Fibroblast of skin of left quadriceps (primary cell): ENCODE measurements at regions not wholly inside any gene's neighbourhood (a gene's known extent, or its start where the extent isn't known, plus 50 kb on each side); places are given as distances from the start of the nearest gene placed in this dataset.

Experiments
- DNase-seq, 2 experiments: peaks; one replicate each; pipeline ENCODE4 v3.0.0-alpha.2; 2013; ENCODE audit warnings: low read depth in 2 of 2

- no peak for DNase-seq
Observed at GRCh38 chr22:34150023-34150422, 229.7 kb upstream of the LARGE1 start.

- DNase-seq, result no peak
Observed at GRCh38 chr22:34159491-34159890, 239.2 kb upstream of the LARGE1 start.

GRCh38 chr22:34160141-34160783, 240.0 kb upstream of the LARGE1 start:
- no peak for DNase-seq

DNA sequence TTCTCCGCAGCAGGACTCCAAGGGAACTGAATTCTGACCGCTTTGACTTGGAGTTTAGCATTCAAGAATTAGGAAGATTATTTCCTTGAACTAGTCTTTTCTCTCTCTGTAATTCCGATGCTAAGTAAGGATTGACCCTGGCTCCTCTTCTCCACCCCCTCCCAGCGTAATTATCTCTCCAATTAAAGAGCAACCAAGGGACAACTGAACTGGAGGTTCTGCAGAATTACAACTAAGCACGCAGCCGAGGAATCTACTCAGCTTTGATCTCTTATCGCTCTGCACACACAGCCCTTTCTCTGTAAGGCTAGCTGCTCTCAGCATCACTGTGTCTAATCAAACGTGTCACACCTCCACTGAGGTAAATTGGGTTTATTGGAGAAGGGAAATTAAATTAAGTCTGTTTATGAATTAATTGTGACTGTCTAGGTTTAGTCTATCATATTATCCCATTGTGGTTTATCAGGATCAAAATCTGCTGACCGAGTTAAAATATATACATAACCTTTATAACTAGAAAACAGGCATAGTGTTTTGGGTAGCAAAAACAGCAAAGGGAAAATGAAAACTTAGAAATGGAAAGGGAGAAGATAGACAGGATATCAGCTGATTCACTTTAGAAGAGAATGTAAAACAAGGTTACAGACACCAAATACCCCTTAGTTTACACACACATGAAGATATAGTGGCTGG, 241.3 kb upstream of the LARGE1 start:
- DNase-seq, result no peak

DNA sequence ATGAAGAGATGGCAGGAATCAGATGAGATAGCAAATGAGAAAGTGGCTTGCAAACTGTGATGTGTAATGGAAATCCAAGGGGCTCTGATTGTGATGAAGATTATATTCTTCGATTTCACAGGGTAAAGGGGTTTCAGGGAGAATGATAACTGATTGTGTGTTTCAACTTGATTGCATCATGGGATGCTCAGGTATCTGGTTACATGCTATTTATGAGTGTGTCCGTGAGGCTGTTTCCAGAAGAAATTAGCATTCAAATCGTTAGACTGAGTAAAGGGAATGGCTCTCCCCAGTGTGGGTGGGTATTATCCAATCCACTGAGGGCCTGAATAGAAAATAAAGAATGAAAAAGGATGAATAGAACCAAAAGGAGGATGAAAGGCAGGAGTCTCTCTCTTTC, 278.7 kb upstream of the LARGE1 start:
- no peak for DNase-seq

- DNase-seq, result no peak
Observed at GRCh38 chr22:34210301-34210700, 290.0 kb upstream of the LARGE1 start.

DNA sequence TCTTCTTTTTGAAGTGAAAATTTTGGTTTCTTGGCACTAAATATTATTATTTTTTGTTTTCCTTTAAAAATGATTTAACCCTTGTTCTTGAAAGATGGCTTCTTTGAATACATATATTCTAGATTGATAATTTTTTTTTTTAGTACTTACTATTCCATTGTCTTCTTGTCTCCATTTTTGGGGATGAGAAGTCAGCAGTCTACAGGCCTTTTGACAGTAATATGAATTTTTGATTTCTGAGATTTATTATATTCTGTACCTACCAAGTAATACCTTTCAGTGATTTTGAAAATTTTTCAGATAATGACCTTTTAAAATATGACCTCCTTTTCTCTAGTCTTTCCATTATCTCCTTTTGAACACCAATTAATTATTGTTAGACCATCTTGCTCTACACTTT, 294.1 kb upstream of the LARGE1 start:
- DNase-seq, result no peak

DNA sequence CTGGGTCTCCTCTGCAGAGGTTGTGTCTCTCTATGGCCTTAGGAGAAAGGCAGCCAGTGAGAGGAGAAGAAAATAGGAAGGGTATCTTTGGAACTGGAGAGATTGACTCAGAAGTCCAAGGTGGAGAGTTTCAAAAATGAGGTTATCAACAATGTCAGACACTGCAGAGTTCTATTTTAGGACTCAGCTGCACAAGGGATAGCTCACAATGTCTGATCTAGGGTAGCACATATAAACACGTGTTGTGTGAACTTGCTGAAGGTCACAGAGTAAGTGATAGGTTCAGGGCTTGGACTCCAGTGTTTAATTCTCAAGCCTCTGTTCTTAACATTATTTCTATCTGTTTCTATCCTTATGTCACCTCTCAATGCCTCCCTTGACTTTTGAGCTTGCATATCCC, 305.0 kb upstream of the LARGE1 start:
- DNase-seq, result no peak

DNA sequence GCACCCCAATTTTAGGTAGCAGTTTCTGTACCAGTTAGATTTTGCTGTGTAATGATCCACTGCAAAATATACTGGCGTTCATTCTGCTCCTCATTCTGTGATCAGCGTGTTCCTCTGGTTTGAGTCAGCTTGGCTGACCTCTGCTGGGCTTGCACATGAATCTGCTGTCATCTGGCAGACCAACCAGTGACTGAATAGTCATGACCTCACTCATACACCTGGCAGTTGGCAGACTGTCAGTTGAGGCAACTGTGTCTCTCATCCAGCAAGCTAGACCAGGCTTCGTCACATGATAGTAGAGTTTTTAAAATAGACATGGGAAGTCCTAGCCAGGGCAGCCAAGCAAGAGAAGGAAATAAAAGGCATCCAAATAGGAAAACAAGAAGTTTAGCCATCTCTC, 316.3 kb upstream of the LARGE1 start:
- no peak for DNase-seq

DNA sequence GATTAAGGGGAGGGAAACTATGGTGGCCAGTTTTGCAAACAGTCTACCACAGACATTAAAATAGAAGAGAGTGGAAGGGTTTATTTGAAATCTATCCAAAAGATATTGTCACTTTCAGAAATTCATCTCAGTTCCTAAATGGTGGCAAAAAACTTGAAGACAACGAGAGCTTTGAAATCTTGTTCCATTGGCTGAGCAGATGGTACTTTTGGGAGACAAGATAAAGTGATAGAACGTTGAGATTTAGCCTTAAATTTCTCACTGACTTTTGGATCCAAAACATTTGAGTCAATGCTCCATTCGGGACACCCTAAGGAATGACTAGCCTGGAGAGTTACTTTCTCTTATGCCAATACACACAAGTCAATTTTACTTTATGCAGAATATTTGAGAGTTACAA, 319.1 kb upstream of the LARGE1 start:
- DNase-seq, result no peak

GRCh38 chr22:34243023-34243422, 322.7 kb upstream of the LARGE1 start:
- DNase-seq, result no peak

DNA sequence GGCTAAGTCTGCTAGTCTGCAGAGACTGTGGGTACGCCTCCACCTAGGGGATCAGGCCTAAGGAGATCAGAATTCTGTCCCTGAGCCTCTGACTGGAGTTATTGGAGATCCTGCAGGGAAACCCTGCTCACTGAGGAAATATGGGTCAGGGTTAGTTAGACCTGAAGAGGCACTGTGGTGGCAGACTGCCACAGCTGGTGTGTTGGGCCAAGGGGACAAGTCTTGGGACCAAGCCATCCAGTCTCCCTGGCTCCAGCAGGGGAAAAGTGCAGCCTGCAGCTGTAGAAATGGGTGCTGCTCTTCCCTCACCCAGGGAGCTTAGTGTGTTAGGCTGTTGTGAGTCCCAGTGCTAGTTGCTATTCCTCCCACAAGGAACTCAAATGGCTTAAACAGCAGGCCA, 334.8 kb upstream of the LARGE1 start:
- no peak for DNase-seq

DNA sequence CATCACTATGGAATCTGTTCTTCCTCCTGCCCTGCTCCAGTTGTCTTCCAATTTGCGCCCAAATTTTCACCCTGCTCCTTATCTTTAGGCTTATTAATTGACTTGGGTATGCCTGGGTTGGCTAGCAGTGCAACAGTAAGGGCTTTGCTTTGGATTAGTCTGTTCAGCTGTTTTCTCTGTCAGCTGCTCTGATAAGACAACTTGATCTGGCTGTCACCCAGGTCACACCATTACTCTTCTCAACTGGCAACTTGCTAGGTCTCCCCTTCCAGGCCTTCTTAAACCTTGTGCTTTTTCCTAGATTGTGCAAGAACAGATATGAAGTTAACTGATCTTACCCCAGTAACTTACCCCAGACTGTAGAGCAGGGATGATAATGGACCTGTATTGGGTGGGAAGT, 357.8 kb upstream of the LARGE1 start:
- DNase-seq, result no peak

- no peak for DNase-seq
Observed at GRCh38 chr22:34281738-34282137, 361.5 kb upstream of the LARGE1 start.

GRCh38 chr22:34283844-34284243, 363.6 kb upstream of the LARGE1 start:
- no peak for DNase-seq

GRCh38 chr22:34293324-34293723, 373.0 kb upstream of the LARGE1 start:
- no peak for DNase-seq

- DNase-seq, result no peak
Observed at GRCh38 chr22:34294476-34294875, 374.2 kb upstream of the LARGE1 start.

DNA sequence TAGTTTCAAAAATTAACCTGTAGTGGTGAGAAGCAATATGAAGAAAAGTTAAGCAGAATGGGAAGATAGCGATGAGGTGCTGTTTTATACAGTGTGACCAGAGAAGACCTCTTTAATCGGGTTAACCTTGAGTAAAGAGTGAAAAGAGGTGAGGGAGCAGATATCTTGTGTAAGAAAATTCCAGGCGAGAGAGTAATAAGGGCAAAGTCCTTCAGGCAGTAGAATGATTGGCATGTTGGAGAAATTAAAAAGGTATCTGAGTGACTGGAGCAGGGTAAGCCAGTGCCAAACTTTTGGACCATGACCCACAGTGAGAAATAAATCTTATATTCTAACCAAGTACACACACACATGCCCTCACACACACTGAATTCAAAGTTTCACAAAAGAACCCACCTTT, 374.7 kb upstream of the LARGE1 start:
- no peak for DNase-seq

- DNase-seq, result no peak
Observed at GRCh38 chr22:34296461-34296860, 376.2 kb upstream of the LARGE1 start.

DNA sequence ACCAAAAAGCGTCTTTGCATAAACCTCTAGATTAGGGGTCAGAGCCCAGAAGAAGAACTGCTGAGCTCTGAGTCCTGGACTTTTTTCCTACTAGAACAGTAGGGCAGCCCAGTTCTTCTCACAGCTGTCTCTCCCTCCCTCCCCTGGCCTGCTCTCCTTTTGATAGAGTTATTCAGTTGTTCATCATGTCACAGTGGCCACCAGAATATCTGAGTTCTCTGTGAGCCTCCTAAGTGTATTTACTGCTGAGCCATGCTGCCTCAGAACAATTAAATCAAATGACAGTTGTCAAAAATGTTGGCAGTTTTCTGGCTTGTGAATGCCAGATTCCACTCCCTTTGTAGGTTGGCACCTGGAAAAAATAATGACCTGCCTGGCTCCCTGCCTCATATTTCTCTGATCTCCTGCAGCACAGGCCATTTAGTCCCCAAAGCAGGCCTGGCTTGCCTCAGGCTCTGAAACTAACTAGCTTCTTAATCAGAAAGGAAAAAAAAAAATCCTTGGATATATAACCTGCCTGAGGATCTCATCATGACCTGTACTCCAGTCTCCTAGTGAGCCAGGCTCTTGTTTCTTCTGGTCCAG, 377.4 kb upstream of the LARGE1 start:
- no peak for DNase-seq

DNA sequence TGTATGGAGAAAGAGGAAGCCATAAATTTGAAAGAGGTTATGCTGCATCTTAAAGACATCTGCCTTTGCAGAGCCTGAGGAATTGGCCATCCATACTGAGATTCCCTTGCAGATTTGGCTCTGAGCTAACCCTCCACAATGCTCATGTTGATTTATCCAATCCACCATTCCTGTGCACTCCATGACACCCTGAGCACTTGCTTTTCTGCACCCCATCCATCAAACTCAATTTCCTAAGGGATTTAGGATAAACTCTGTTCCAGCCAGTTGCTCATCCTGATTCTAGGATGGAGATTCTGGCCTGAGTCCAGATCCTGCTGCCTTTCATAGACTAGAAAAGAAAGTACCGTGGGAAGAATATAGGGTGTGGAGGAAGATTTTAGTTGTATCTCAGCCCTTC, 379.2 kb upstream of the LARGE1 start:
- no peak for DNase-seq

DNA sequence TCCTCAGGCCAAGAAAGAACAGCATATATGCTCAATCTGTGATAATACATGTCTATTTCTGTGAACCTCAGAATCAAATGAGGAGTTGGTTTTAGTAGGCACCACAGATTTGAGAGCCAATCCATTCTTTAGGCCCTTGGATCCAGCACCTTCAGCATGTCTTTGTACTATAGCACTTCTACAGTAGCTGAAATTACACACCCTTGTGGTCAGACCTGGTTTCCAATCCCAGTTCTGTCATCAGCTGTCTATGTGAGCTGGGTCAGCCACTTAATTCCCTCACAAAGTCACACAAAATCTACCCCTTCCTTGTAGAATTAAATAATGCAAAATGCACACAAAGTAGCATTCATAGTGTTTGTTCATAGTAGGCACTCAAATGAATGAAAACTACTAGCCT, 381.3 kb upstream of the LARGE1 start:
- no peak for DNase-seq

GRCh38 chr22:34303656-34304055, 383.4 kb upstream of the LARGE1 start:
- no peak for DNase-seq

DNA sequence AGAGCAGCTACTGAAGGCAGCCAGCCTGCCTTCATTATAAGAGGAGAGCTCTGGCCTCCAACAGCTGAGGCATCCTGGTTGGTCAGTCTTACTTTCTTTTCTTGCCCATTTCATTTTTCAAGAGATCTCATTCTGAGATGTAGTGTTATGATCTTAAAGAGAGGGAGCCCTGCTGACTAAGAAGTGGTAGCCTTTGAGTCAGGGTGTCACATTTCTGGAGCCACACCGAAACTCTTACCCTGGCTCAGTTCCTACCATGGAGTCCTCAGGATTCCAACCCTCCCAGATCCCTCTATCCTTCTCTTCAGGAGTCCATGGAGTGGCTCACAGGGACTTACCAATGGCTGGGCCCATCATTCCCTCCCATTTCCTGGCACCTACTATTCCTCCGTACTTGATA, 386.1 kb upstream of the LARGE1 start:
- DNase-seq, result no peak
